Liver (tissue), 3 donors: ENCODE measurements at regions not wholly inside any gene's neighbourhood (a gene's known extent, or its start where the extent isn't known, plus 50 kb on each side); places are given as distances from the start of the nearest gene placed in this dataset.

Experiments used
- CTCF ChIP-seq: fragments of 150-350 bp; IDR thresholded peaks from 2 replicates; pipeline ENCODE4 v1.5.1; 2017; ENCODE audit warnings: improper control_type of control experiment, low read depth, low read length; ENCODE audit not compliant: missing input control
- RXRA ChIP-seq, 2 donors: IDR thresholded peaks; 2 replicates each; pipeline ENCODE4 v1.6.1; 2017 to 2018; ENCODE audit warnings: antibody characterized with exemption in 2 of 2, mild to moderate bottlenecking in 1 of 2
- TF ChIP-seq, protein P1 (sequence below): IDR thresholded peaks from 2 replicates; pipeline ENCODE4 v1.6.1; 2016; ENCODE audit warnings: antibody characterized with exemption
- donor health status: healthy.
- donor health status: healthy.

- TF ChIP-seq, protein P1, sequence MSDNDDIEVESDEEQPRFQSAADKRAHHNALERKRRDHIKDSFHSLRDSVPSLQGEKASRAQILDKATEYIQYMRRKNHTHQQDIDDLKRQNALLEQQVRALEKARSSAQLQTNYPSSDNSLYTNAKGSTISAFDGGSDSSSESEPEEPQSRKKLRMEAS: no peak
- TF ChIP-seq CTCF (no peak), RXRA (IDR thresholded peaks at IDR 0.05) (no peak)
Observed at GRCh38 chr9:80811656-80812055, 877.7 kb downstream of the TLE1 start.
